WTC11 (cell line): ENCODE measurements at regions not wholly inside any gene's neighbourhood (a gene's known extent, or its start where the extent isn't known, plus 50 kb on each side); places are given as distances from the start of the nearest gene placed in this dataset.

Experiments used
- ATAC-seq: fragments of 200-7000 bp; cut with Tn5 transposase; 2 replicates; pipeline ENCODE4 v1.10.0; 2021; ENCODE audit warnings: mild to moderate bottlenecking, moderate library complexity
- CTCF ChIA-PET: fragments of 300-600 bp; sonication (Branson Sonifier 250); formaldehyde crosslinking; loops from one replicate; lab custom pipeline; 2021; ENCODE audit warnings: antibody characterized with exemption; lab: Charles Lee
- POLR2A ChIA-PET: fragments of 350-600 bp; sonication (Branson Sonifier 250); formaldehyde crosslinking; loops from one replicate; lab custom pipeline; 2021; ENCODE audit warnings: antibody characterized with exemption; lab: Charles Lee
- DNase-seq: peaks from one replicate; pipeline ENCODE4 v3.0.0; 2021; ENCODE audit warnings: low spot score
- H3K27ac Mint-ChIP-seq: 2 replicates; pipeline ENCODE4 v1.8.0; 2021; ENCODE audit warnings: mixed read lengths
- H3K27me3 Mint-ChIP-seq: 2 replicates; pipeline ENCODE4 v1.8.0; 2021; ENCODE audit warnings: low read depth, mild to moderate bottlenecking, moderate library complexity, mixed read lengths
- H3K36me3 Mint-ChIP-seq: 2 replicates; pipeline ENCODE4 v1.8.0; 2021; ENCODE audit warnings: mixed read lengths
- H3K4me1 Mint-ChIP-seq: 2 replicates; pipeline ENCODE4 v1.8.0; 2022; ENCODE audit warnings: mixed read lengths
- H3K4me3 Mint-ChIP-seq: 2 replicates; pipeline ENCODE4 v1.8.0; 2021; ENCODE audit warnings: mild to moderate bottlenecking, moderate library complexity, mixed read lengths
- H3K9me3 Mint-ChIP-seq: 2 replicates; pipeline ENCODE4 v1.8.0; 2021; ENCODE audit warnings: mixed read lengths
- ARID4B ChIP-seq: sonication (generic); formaldehyde crosslinking; IDR thresholded peaks from 2 replicates; pipeline ENCODE4 v1.8.0; 2023; ENCODE audit warnings: missing genetic modification reagents, mild to moderate bottlenecking, borderline replicate concordance
- E2F1 ChIP-seq: sonication (generic); formaldehyde crosslinking; IDR thresholded peaks from 2 replicates; pipeline ENCODE4 v1.8.0; 2022; ENCODE audit warnings: mild to moderate bottlenecking, missing genetic modification reagents
- HMGA2 ChIP-seq: fragments of 250-450 bp; sonication (Bioruptor Pico); IDR thresholded peaks from 2 replicates; pipeline ENCODE4 v1.4.0; 2021; ENCODE audit warnings: mild to moderate bottlenecking, moderate library complexity
- JAZF1 ChIP-seq: fragments of 250-450 bp; sonication (Bioruptor Pico); IDR thresholded peaks from 2 replicates; pipeline ENCODE4 v1.9.0; 2021; ENCODE audit warnings: moderate library complexity, mild to moderate bottlenecking, inconsistent platforms
- KAT7 ChIP-seq: sonication (generic); formaldehyde crosslinking; IDR thresholded peaks from 2 replicates; pipeline ENCODE4 v1.8.1; 2023; ENCODE audit warnings: missing genetic modification reagents, mild to moderate bottlenecking, borderline replicate concordance
- NFATC4 ChIP-seq: fragments of 250-450 bp; sonication (Bioruptor Pico); IDR thresholded peaks from 2 replicates; pipeline ENCODE4 v1.9.0; 2021; ENCODE audit warnings: mild to moderate bottlenecking
- SMAD3 ChIP-seq: sonication (generic); formaldehyde crosslinking; IDR thresholded peaks from 2 replicates; pipeline ENCODE4 v1.8.0; 2022; ENCODE audit warnings: missing genetic modification reagents, mild to moderate bottlenecking, borderline replicate concordance
- ZBTB21 ChIP-seq: sonication (generic); formaldehyde crosslinking; IDR thresholded peaks from 2 replicates; pipeline ENCODE4 v1.8.1; 2023; ENCODE audit warnings: mild to moderate bottlenecking, missing genetic modification reagents, borderline replicate concordance
- ZNF232 ChIP-seq: sonication (generic); formaldehyde crosslinking; IDR thresholded peaks from 2 replicates; pipeline ENCODE4 v1.8.0; 2022; ENCODE audit warnings: mild to moderate bottlenecking, missing genetic modification reagents
- ZNF512 ChIP-seq: sonication (generic); formaldehyde crosslinking; IDR thresholded peaks from 2 replicates; pipeline ENCODE4 v1.8.1; 2022; ENCODE audit warnings: missing genetic modification reagents, borderline replicate concordance
- TF ChIP-seq, protein P1 (sequence below): fragments of 250-450 bp; sonication (Bioruptor Pico); conservative IDR thresholded peaks from 2 replicates; pipeline ENCODE4 v1.9.0; 2021; ENCODE audit warnings: mild to moderate bottlenecking
- TF ChIP-seq, protein P2 (sequence below): sonication (generic); formaldehyde crosslinking; IDR thresholded peaks from 2 replicates; pipeline ENCODE4 v1.8.1; 2023; ENCODE audit warnings: mild to moderate bottlenecking, missing genetic modification reagents

- TF ChIP-seq HMGA2 (CRISPR knock-in tag) (peak; percentile 94), E2F1 (no peak)
- TF ChIP-seq, all 79 proteins: peak for 1
- H3K36me3 Mint-ChIP-seq: peaks cover 8% of the 10 kb centered on the region
- CTCF ChIA-PET: interaction anchor here (1.2 kb wide), 1 partner anchor 9 kb away, joined by 4 read pairs; no protein-coding TSS in a partner anchor
- no peaks in the 10 kb centered on the region for H3K27me3 Mint-ChIP-seq
- DNase-seq (no peak), ATAC-seq (no peak)
- H3K4me1 Mint-ChIP-seq: no peaks in the 10 kb centered on the region
- H3K27ac Mint-ChIP-seq: no peak overlapping the region
- H3K4me3 Mint-ChIP-seq: no peak overlapping the region
- POLR2A ChIA-PET: no interaction called here
- H3K9me3 Mint-ChIP-seq: peaks cover 8% of the 10 kb centered on the region
Observed at GRCh38 chr10:21249435-21249834, 276.0 kb downstream of the SKIDA1 start.

DNA sequence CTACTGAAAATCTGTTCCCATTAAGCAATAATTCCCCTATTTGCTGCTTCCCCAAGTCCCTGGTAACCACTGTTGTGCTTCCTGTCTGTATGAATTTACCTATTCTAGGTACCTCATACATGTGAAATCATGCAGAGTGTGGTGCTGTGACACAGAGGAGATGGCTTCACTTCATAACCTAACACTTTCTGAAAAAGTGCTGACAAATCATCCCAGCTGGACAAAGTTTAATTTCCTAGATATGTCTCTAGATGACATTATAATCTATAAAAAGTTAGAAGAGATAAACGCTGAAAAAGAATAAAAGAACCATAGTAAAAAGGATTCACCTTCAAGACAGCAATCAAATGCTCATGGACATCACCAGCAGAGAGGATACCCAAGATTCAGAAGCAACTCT lies 277.9 kb downstream of the SKIDA1 start:
- Mint-ChIP-seq H3K4me3 (no peak overlapping the region), H3K4me1 (no peaks in the 10 kb centered on the region)
- no peak for ATAC-seq

More for the DNA sequence above, 277.9 kb downstream of the SKIDA1 start:
- ChIA-PET POLR2A (no interaction called here), CTCF (no interaction called here)
- TF ChIP-seq ZNF232 (CRISPR knock-in tag) (no peak), ZBTB21 (CRISPR knock-in tag) (no peak), SMAD3 (CRISPR knock-in tag) (no peak), ZNF512 (no peak), JAZF1 (CRISPR knock-in tag) (no peak), NFATC4 (no peak), KAT7 (CRISPR knock-in tag) (no peak), ARID4B (no peak)
- TF ChIP-seq, protein P1, sequence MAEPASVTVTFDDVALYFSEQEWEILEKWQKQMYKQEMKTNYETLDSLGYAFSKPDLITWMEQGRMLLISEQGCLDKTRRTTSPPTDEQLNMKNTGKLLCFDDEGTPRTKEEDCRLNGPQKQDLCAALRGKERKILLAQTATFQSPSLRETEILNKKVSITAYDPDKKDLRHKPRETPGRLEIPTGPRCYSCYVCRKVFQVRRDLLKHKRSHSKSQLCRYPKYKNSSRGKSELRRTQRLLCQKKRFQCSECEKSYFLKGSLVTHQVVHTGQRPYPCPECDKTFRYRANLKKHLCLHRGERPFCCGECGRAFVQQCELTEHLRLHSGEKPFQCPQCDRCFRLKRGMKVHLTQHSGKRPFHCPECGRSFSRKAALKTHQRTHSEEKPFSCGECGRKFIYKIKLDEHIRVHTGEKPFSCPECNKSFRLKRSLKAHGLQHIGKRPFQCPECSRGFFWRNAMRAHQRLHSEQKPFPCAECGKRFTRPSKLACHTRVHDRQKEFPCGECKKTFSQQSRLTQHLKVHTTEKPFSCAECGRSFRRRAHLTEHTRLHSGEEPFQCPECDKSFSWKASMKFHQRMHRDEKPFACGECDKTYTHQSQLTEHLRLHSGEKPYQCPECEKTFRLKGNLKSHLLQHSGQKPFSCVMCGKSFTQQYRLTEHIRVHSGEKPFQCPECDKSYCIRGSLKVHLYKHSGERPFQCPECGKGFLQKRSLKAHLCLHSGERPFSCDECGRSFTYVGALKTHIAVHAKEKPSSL (CRISPR knock-in tag): no peak
- TF ChIP-seq, protein P2, sequence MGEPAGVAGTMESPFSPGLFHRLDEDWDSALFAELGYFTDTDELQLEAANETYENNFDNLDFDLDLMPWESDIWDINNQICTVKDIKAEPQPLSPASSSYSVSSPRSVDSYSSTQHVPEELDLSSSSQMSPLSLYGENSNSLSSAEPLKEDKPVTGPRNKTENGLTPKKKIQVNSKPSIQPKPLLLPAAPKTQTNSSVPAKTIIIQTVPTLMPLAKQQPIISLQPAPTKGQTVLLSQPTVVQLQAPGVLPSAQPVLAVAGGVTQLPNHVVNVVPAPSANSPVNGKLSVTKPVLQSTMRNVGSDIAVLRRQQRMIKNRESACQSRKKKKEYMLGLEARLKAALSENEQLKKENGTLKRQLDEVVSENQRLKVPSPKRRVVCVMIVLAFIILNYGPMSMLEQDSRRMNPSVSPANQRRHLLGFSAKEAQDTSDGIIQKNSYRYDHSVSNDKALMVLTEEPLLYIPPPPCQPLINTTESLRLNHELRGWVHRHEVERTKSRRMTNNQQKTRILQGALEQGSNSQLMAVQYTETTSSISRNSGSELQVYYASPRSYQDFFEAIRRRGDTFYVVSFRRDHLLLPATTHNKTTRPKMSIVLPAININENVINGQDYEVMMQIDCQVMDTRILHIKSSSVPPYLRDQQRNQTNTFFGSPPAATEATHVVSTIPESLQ (CRISPR knock-in tag): no peak
- Mint-ChIP-seq H3K27ac (no peak overlapping the region), H3K27me3 (no peaks in the 10 kb centered on the region), H3K9me3 (peaks cover 8% of the 10 kb centered on the region), H3K36me3 (peaks cover 8% of the 10 kb centered on the region)
- no peak for DNase-seq
